ENCODE measurements at regions not wholly inside any gene's neighbourhood (a gene's known extent, or its start where the extent isn't known, plus 50 kb on each side); places are given as distances from the start of the nearest gene placed in this dataset.

GRCh38 chr9:7320841-7321240 lies 478.7 kb downstream of the DMAC1 start:
- TF ChIP-seq GATA2 (IDR thresholded peaks at IDR 0.05; ENCODE audit: low read depth, low read length), result no peak
- TF ChIP-seq GATA3 (IDR thresholded peaks at IDR 0.05; ENCODE audit: low read depth, low read length), result no peak

GRCh38 chr9:7320139-7320538 lies 479.4 kb downstream of the DMAC1 start:
- TF ChIP-seq GATA3 (IDR thresholded peaks at IDR 0.05; ENCODE audit: low read depth, low read length), result no peak
- no peak for TF ChIP-seq GATA2 (IDR thresholded peaks at IDR 0.05; ENCODE audit: low read depth, low read length)

GRCh38 chr9:7318920-7319319 lies 480.7 kb downstream of the DMAC1 start:
- TF ChIP-seq GATA2 (IDR thresholded peaks at IDR 0.05; ENCODE audit: low read depth, low read length), result no peak
- TF ChIP-seq GATA3 (IDR thresholded peaks at IDR 0.05; ENCODE audit: low read depth, low read length), result no peak

GRCh38 chr9:7316967-7317366 lies 482.6 kb downstream of the DMAC1 start:
- TF ChIP-seq GATA3 (IDR thresholded peaks at IDR 0.05; ENCODE audit: low read depth, low read length) (no peak), GATA2 (IDR thresholded peaks at IDR 0.05; ENCODE audit: low read depth, low read length) (no peak)

- no peak for TF ChIP-seq GATA3 (IDR thresholded peaks at IDR 0.05; ENCODE audit: low read depth, low read length)
These were observed 483.3 kb downstream of the DMAC1 start for GRCh38 chr9:7316166-7316795.

- TF ChIP-seq GATA3 (IDR thresholded peaks at IDR 0.05; ENCODE audit: low read depth, low read length) (no peak), GATA2 (IDR thresholded peaks at IDR 0.05; ENCODE audit: low read depth, low read length) (no peak)
These were observed 483.8 kb downstream of the DMAC1 start for GRCh38 chr9:7315746-7316145.

- TF ChIP-seq GATA2 (IDR thresholded peaks at IDR 0.05; ENCODE audit: low read depth, low read length), result no peak
- TF ChIP-seq GATA3 (IDR thresholded peaks at IDR 0.05; ENCODE audit: low read depth, low read length), result no peak
These were observed 484.5 kb downstream of the DMAC1 start for GRCh38 chr9:7315116-7315515.

GRCh38 chr9:7313389-7313788 lies 486.2 kb downstream of the DMAC1 start:
- TF ChIP-seq GATA3 (IDR thresholded peaks at IDR 0.05; ENCODE audit: low read depth, low read length) (no peak), GATA2 (IDR thresholded peaks at IDR 0.05; ENCODE audit: low read depth, low read length) (no peak)

GRCh38 chr9:7305677-7306076 lies 493.9 kb downstream of the DMAC1 start:
- TF ChIP-seq GATA3 (IDR thresholded peaks at IDR 0.05; ENCODE audit: low read depth, low read length), result no peak

GRCh38 chr9:7304627-7304995 lies 495.0 kb downstream of the DMAC1 start:
- TF ChIP-seq GATA3 (IDR thresholded peaks at IDR 0.05; ENCODE audit: low read depth, low read length), result no peak
- TF ChIP-seq GATA2 (IDR thresholded peaks at IDR 0.05; ENCODE audit: low read depth, low read length), result no peak

GRCh38 chr9:7303907-7304626 lies 495.5 kb downstream of the DMAC1 start:
- TF ChIP-seq GATA3 (IDR thresholded peaks at IDR 0.05; ENCODE audit: low read depth, low read length) (peak; percentile 71), GATA2 (IDR thresholded peaks at IDR 0.05; ENCODE audit: low read depth, low read length) (peak; percentile 88)

GRCh38 chr9:7300484-7300883 lies 499.1 kb downstream of the DMAC1 start:
- TF ChIP-seq GATA3 (IDR thresholded peaks at IDR 0.05; ENCODE audit: low read depth, low read length) (no peak), GATA2 (IDR thresholded peaks at IDR 0.05; ENCODE audit: low read depth, low read length) (0 out of 2 replicates have a peak, but pooled peaks have one; percentile 12)

GRCh38 chr9:7298123-7298522 lies 501.5 kb downstream of the DMAC1 start:
- TF ChIP-seq GATA3 (IDR thresholded peaks at IDR 0.05; ENCODE audit: low read depth, low read length) (no peak), GATA2 (IDR thresholded peaks at IDR 0.05; ENCODE audit: low read depth, low read length) (no peak)

- TF ChIP-seq GATA2 (IDR thresholded peaks at IDR 0.05; ENCODE audit: low read depth, low read length) (no peak), GATA3 (IDR thresholded peaks at IDR 0.05; ENCODE audit: low read depth, low read length) (no peak)
These were observed 502.1 kb downstream of the DMAC1 start for GRCh38 chr9:7297521-7297920.

- TF ChIP-seq GATA3 (IDR thresholded peaks at IDR 0.05; ENCODE audit: low read depth, low read length) (no peak), GATA2 (IDR thresholded peaks at IDR 0.05; ENCODE audit: low read depth, low read length) (no peak)
These were observed 506.5 kb downstream of the DMAC1 start for GRCh38 chr9:7293091-7293490.

All from SH-SY5Y (cell line).